Fibroblast of gingiva (primary cell): ENCODE measurements at regions not wholly inside any gene's neighbourhood (a gene's known extent, or its start where the extent isn't known, plus 50 kb on each side); places are given as distances from the start of the nearest gene placed in this dataset.
"Not testable (repeated sequence)": the region's sequence is repeated elsewhere in the genome, so short reads cannot be mapped to it uniquely, and the experiment has no call there.

ENCODE experiments used
- DNase-seq: peaks from one replicate; pipeline ENCODE4 v3.0.0-alpha.2; 2011; ENCODE audit warnings: low read depth

GRCh38 chr11:10955616-10956015 is 97.8 kb upstream of the ZBED5 start:
- DNase-seq, result no peak

DNA sequence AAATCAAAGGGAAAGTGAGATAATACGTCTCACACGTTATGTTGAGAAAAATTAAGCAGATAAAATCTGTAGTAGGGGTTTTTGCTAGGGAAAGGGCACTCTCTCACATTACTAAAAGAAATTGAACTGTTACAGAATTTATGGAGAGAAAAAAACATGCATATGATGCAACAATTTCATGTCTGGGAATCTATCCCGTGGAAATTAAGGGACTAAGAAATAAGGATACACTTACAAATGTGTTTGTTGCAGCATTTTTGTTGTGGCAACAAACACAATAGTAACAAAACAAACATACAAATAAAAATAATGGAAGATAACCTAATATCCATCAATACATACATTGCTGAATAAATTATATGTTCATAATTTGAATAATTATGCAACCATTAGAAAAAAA is 96.3 kb upstream of the ZBED5 start:
- DNase-seq, result no peak

DNA sequence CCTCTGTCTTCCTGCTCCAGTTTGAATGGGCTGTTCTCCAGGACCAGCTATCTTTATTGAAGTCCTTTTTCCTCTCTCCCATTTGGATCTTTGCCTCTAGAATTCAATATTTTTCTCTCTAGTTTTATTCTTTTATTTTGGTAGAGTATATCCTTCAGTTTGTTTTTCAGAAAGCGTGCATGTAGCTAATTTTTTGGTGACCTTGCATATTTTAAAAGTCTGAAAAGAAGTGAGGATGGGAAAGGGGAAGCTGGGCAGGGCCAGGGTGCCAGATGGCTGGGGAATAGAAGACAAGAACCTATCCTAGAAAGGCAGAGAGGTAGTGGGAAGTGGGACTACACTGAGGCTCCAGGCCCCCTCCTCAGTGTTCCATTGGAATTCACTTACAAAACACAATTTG is 95.0 kb upstream of the ZBED5 start:
- no peak for DNase-seq

- DNase-seq, result not testable (repeated sequence)
These were observed 90.1 kb upstream of the ZBED5 start for GRCh38 chr11:10947935-10948334.

DNA sequence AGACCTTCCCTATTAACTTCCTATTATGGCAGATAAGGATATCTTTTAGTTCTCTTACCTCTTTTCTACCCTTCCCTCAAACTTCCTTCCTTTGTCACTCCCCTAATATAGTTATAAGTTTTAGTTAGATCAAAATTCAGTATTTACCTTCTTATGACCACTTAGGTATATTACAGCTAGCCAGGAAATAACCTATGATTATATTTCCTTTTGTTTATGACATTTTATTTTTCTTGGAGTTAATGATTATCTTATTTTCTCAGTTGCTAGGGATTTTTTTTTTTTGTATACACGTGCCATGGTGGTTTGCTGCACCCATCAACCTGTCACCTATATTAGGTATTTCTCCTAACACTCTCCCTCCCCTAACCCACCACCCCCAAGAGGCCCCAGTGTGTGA is 88.2 kb upstream of the ZBED5 start:
- DNase-seq, result no peak

- no peak for DNase-seq
These were observed 87.3 kb upstream of the ZBED5 start for GRCh38 chr11:10945196-10945595.

GRCh38 chr11:10943968-10944367 is 86.1 kb upstream of the ZBED5 start:
- peak; percentile 29 for DNase-seq

- DNase-seq, result no peak
These were observed 84.8 kb upstream of the ZBED5 start for GRCh38 chr11:10942620-10943019.

- no peak for DNase-seq
These were observed 84.0 kb upstream of the ZBED5 start for GRCh38 chr11:10941871-10942270.

GRCh38 chr11:10941414-10941813 is 83.6 kb upstream of the ZBED5 start:
- DNase-seq, result peak; percentile 13

DNA sequence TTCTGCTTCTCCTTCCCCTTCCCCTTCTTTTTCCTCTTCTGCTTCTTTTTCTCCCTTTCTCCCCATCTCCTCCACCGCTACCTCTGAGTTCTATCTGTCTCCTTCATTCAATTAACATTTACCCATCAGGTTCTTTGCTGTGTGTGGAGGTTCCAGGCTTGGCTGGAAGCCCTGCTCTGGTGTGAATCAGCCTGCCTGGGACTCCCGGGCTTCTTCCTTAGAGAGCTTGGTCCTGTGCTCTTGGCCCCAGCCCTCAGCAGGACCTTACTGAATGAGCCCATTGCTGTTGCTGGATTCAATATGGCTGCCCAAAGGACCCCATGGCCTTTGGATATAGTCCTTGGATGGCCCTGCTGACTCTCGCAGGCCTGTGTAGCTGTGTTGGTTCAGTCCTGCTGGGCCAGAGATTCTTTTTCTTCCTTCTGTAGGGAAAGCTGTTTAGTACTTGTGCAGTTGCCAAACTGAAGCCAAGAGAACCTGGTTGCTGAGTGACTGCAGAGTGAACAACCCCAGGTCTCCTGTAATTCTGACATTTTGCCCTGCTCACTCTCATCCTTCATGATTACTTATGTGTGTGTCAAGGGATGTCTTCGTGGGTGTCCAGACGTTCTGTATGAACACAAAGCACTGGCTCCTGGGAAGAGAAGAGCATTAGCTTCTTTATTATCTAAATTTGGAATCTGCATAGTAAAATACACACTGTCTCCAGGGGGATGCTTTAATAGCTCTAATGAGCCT is 81.0 kb upstream of the ZBED5 start:
- DNase-seq, result no peak

- no peak for DNase-seq
These were observed 80.4 kb upstream of the ZBED5 start for GRCh38 chr11:10938231-10938630.

- no peak for DNase-seq
These were observed 79.5 kb upstream of the ZBED5 start for GRCh38 chr11:10937385-10937771.

GRCh38 chr11:10936626-10937384 is 79.0 kb upstream of the ZBED5 start:
- DNase-seq, result no peak

DNA sequence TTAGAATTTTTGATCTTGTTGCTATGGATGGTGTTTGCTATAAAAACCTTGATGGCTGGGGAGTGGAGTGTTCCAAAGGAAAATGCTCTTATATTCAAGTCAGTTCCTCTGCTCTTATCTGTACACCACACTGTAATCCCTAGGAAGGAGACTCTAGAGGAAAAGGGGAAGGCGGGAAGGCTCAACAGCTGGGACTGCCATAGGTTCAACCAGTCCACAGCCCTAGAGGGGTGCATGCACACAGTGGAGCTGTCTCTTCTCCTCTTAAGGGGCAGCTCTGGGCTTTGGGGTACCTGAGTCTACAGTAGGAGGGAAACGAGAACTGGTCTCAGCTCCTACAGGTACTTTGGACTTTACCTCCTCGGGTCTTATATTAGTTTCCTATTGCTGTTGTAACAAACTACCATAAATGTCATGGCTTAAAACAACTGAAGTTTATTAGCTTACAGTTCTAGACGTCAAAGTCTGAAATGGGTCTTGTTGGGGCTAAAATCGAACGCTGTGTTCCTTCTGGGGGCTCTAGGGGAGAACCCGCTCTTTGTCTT is 77.2 kb upstream of the ZBED5 start:
- DNase-seq, result no peak

GRCh38 chr11:10934293-10934860 is 76.5 kb upstream of the ZBED5 start:
- no peak for DNase-seq

DNA sequence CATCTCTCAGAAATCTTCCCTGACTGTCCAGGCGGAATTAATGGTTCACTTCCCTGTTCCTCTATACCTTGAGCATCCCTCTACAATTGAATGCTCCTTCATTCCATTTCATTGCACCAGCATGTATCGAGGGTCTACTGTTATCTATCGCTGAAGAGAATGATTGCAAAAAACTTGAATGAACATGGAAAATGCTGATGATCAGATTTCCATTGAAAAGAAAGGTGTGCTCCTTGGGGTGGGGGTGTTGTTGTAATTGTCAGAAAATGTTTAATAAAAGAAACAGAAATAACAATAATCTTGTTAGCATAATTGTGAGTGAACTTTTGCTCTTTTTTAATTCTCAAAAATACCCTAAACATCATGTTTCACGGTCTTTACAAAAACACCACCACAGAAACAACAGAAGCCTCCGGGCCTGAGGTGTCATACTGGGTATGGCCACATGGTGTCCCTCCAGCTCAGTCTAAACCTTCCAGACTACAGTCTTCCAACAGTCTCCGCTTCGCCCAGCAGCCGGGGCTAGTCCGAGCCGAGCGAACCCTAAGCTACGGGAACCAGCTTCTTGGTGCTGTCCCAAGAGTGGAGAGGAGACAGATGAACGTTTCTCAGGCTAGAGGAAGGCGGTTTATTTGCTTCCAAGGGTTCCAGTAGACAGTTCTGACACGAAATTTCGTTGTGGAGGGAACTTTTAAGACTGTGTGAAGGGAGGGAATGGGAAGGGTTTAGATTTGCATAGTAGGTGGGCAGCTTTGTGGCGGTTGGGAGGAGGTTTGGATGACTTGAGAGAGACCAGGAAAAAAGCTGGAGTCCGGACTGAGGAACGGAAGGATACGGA is 75.8 kb upstream of the ZBED5 start:
- peak; percentile 90 for DNase-seq

DNA sequence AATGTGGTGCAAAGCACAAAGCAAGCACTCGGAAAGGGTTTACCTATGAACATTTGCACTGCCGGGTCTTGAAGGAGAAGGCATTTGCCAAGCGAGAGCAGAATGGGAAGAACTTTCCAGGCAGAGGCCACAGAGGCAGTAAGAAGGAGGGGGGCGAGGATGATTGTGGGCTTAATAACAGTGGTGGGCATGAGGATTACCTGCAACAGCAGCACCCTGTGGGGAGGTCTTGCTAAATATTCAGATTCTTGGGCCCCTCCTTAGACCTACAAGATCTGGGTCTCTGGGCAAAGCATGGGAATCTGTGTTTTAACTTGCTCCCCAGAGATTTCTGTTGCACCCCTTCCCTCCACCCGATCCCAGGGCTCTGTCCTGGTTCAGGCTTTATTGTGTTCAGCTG is 75.1 kb upstream of the ZBED5 start:
- no peak for DNase-seq

DNA sequence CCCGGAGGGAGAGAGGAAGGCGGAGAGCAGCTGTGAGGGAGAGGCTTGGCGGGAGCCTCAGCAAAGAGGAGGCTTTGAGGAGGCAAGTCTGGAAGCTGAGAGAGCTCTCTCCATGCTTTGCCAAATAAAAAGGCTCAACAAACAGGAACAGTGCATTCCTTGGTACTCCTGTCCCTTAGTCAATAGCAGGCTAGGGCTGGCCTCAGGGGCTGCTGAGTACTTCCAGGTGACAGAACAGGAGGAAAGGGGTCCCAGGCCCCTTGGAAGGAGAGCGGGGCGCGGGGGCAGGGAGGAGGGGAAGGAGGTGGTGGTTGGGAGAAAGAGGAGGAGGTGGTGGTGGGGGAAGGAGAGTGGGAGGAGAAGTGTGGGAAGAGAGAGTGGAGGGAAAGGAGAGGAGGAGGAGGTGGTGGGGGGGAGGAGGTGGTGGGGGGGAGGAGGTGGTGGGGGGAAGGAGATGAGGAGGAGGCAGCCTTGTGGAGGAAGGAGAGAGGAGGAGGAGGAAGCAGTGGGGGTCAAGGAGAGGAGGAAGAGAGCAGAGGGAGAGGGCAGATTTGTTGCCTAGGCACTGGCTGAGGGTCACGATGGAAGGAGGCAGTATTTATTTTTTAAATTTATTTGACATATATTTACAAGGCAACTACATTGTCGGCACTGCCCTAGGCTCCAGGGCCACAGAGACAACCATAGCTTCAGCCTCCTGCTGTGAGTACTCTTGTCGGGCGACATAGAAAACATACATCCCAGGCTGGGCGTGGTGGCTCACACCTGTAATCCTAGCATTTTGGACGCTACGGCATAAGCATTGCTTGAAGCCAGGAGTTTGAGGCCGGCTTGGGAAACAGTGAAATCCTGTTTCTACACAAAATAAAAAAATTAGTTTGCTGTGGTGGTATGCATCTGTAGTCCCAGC is 74.2 kb upstream of the ZBED5 start:
- DNase-seq, result no peak

DNA sequence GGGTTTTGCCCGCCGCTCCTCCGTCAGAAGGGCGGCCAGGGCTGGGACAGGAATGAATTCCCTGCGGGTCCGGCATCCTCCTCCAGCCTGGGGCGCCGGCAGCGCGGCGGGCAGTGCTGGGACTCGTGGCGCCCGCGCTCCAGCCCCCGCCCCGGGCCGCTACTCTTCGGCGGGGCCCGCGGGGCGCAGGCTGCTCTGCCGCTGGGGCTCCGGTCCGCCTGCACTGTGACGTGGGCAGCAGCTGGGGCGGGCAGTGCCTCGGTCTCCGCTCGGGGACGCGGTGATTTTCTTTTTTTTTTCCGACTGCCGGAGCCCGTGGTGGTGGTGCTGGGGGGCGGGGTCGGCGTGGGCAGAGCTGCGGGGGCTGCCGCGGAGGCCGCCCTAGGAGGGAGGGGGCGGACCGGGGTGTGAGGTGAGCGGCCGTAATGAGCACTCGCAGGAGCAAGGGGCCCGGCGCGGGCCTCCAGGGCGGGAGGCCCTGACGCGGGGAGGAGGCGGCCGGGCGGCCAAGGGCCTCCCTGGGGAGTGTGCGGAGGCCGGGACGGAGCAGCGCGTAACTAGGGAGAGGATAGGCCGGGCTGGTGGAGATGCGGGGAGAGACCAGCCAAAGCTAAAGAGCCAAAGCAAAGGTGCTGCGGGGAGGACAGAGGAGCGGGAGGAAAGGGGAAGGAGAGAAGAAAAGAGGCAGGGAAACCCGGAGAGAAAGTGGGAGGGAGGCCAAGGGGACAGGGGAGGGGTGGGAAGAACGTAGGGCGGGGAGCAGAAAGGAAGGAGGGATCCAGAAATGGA is 73.3 kb upstream of the ZBED5 start:
- peak; percentile 86 for DNase-seq
